ENCODE measurements at regions not wholly inside any gene's neighbourhood (a gene's known extent, or its start where the extent isn't known, plus 50 kb on each side); places are given as distances from the start of the nearest gene placed in this dataset.

GRCh38 chr1:18568489-18568888 lies 62.2 kb upstream of the PAX7 start:
- no peak overlapping the region for H2BK5ac ChIP-seq (ENCODE audit: low read depth, low read length, poor library complexity, severe bottlenecking)
- no peak overlapping the region for H3K27ac ChIP-seq (ENCODE audit: low read length, poor library complexity, severe bottlenecking)
- H2AK5ac ChIP-seq (ENCODE audit: low read length, severe bottlenecking) = no peak overlapping the region
- no peak overlapping the region for H3K9ac ChIP-seq (ENCODE audit: low read length)
- H2BK12ac ChIP-seq (ENCODE audit: low read length in 2 of 2) = no peak overlapping the region
- no peaks in the 10 kb centered on the region for H3K36me3 ChIP-seq (ENCODE audit: control insufficient read depth in 1 of 2, insufficient read depth in 2 of 2, low read depth in 1 of 2, low read length in 2 of 2)
- H3K4me3 ChIP-seq (ENCODE audit: insufficient read depth in 1 of 2, low read depth in 1 of 2, low read length in 2 of 2) = no peak overlapping the region
- no peak overlapping the region for H3K23ac ChIP-seq (ENCODE audit: low read length in 2 of 2)
- no peak overlapping the region for H3K4ac ChIP-seq (ENCODE audit: low read depth in 1 of 2, low read length in 2 of 2)
- H3K4me2 ChIP-seq (ENCODE audit: low read length, poor library complexity, severe bottlenecking) = no peak overlapping the region
- no peak overlapping the region for H3K14ac ChIP-seq (ENCODE audit: low read length in 2 of 2)
- H2BK15ac ChIP-seq (ENCODE audit: low read depth, poor library complexity, severe bottlenecking) = no peak overlapping the region
- H3K4me1 ChIP-seq (ENCODE audit: control insufficient read depth, insufficient read depth, low read depth, low read length) = no peaks in the 10 kb centered on the region
- peaks cover 30 to 66% of the 10 kb centered on the region in 2 experiments for H3K27me3 ChIP-seq (ENCODE audit: control insufficient read depth in 1 of 2, insufficient read depth in 1 of 2, low read length in 2 of 2)
- DNase-seq = no peak
- H4K91ac ChIP-seq (ENCODE audit: low read length) = no peak overlapping the region
- H3K9me3 ChIP-seq (ENCODE audit: control insufficient read depth, low read length) = peaks cover 9% of the 10 kb centered on the region
- WGBS = 93% methylated on average over 2 of the region's 2 CpGs
- no peak overlapping the region for H2AFZ ChIP-seq (ENCODE audit: low read depth, low read length)
- no peak overlapping the region for H2BK120ac ChIP-seq (ENCODE audit: low read depth, low read length)
- no peak overlapping the region for H4K8ac ChIP-seq (ENCODE audit: low read length)
- no peaks in the 10 kb centered on the region for H3K79me1 ChIP-seq (replicated peaks; ENCODE audit: low read length, poor library complexity, severe bottlenecking)
- H3K18ac ChIP-seq (ENCODE audit: low read depth in 1 of 2, low read length in 2 of 2) = no peak overlapping the region

DNA sequence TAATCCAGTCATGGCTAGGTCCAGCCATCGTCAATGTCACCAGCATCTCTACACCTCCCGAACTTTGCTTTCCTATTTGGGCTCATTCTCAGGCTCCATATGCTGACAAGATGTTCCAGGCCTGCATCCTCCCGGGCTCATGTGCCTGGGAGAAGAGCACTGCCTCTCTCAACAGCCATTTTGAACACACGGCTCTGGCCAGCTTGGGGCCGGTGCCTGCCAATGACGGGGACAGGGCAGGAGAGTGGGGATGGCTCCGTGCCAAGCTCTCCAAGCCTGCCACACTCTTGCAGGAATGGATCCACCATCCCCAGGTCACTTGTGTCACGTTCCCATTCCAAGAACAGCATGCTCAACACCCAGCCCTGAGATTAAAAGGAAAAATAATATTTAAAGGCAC lies 61.4 kb upstream of the PAX7 start:
- no peak overlapping the region for H4K91ac ChIP-seq (ENCODE audit: low read length)
- no peak overlapping the region for H2BK5ac ChIP-seq (ENCODE audit: low read depth, low read length, poor library complexity, severe bottlenecking)
- H3K36me3 ChIP-seq (ENCODE audit: control insufficient read depth in 1 of 2, insufficient read depth in 2 of 2, low read depth in 1 of 2, low read length in 2 of 2) = no peaks in the 10 kb centered on the region
- H2BK15ac ChIP-seq (ENCODE audit: low read depth, poor library complexity, severe bottlenecking) = no peak overlapping the region
- H3K9ac ChIP-seq (ENCODE audit: low read length) = no peak overlapping the region
- no peak overlapping the region for H2AFZ ChIP-seq (ENCODE audit: low read depth, low read length)
- no peak overlapping the region for H3K4me3 ChIP-seq (ENCODE audit: insufficient read depth in 1 of 2, low read depth in 1 of 2, low read length in 2 of 2)
- H4K8ac ChIP-seq (ENCODE audit: low read length) = no peak overlapping the region
- H3K4me2 ChIP-seq (ENCODE audit: low read length, poor library complexity, severe bottlenecking) = no peak overlapping the region
- no peaks in the 10 kb centered on the region for H3K4me1 ChIP-seq (ENCODE audit: control insufficient read depth, insufficient read depth, low read depth, low read length)
- no peak overlapping the region for H2AK5ac ChIP-seq (ENCODE audit: low read length, severe bottlenecking)
- H3K14ac ChIP-seq (ENCODE audit: low read length in 2 of 2) = no peak overlapping the region
- no peak overlapping the region for H3K23ac ChIP-seq (ENCODE audit: low read length in 2 of 2)
- H3K4ac ChIP-seq (ENCODE audit: low read depth in 1 of 2, low read length in 2 of 2) = no peak overlapping the region
- H3K79me1 ChIP-seq (replicated peaks; ENCODE audit: low read length, poor library complexity, severe bottlenecking) = no peaks in the 10 kb centered on the region
- peaks cover 30 to 63% of the 10 kb centered on the region in 2 experiments for H3K27me3 ChIP-seq (ENCODE audit: control insufficient read depth in 1 of 2, insufficient read depth in 1 of 2, low read length in 2 of 2)
- no peak overlapping the region for H3K27ac ChIP-seq (ENCODE audit: low read length, poor library complexity, severe bottlenecking)
- H2BK12ac ChIP-seq (ENCODE audit: low read length in 2 of 2) = no peak overlapping the region
- 68% methylated on average over 8 of the region's 8 CpGs for WGBS
- H2BK120ac ChIP-seq (ENCODE audit: low read depth, low read length) = no peak overlapping the region
- no peak for DNase-seq
- peaks cover 9% of the 10 kb centered on the region for H3K9me3 ChIP-seq (ENCODE audit: control insufficient read depth, low read length)
- no peak overlapping the region for H3K18ac ChIP-seq (ENCODE audit: low read depth in 1 of 2, low read length in 2 of 2)

DNA sequence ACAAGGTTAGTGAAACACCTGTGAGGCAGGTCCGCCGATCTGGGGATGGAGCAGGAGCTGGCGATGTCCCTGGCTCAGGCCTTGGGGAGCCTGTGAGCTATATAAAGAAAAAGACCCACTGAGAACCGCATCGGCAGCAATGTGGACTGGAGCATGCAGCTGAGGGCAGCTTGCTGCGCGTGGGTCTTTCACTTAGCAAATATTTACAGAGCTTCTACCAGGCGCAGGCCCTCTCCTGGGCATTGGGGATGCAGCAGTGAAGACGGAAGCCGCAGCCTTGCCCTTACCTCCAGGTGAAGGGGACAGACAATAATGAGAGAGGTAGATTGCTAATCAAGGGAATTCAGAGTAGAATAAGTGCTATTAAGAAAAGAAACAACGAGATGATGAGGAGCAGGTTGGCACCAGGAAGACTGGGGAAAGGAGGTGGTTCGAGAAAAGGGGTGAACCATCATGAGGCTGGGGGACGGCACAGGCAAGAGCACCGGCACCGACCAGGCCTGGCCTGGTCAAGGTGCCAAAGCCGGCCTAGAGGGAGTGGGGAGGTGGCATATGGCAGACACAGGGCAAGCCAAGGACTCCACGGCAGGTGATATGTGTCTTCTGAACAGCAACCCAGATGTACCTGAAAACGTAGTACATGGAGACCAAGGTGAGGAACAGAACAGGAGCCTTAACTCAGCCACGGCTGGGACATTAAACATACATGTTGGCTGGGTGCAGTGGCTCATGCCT lies 60.7 kb upstream of the PAX7 start:
- H2AFZ ChIP-seq (ENCODE audit: low read depth, low read length) = no peak overlapping the region
- H3K4me1 ChIP-seq (ENCODE audit: control insufficient read depth, insufficient read depth, low read depth, low read length) = no peaks in the 10 kb centered on the region
- H3K36me3 ChIP-seq (ENCODE audit: control insufficient read depth in 1 of 2, insufficient read depth in 2 of 2, low read depth in 1 of 2, low read length in 2 of 2) = no peaks in the 10 kb centered on the region
- DNase-seq = no peak
- no peak overlapping the region for H2BK120ac ChIP-seq (ENCODE audit: low read depth, low read length)
- H2BK5ac ChIP-seq (ENCODE audit: low read depth, low read length, poor library complexity, severe bottlenecking) = no peak overlapping the region
- no peak overlapping the region for H2AK5ac ChIP-seq (ENCODE audit: low read length, severe bottlenecking)
- no peak overlapping the region for H4K8ac ChIP-seq (ENCODE audit: low read length)
- no peak overlapping the region for H3K9ac ChIP-seq (ENCODE audit: low read length)
- WGBS = 71% methylated on average over 19 of the region's 19 CpGs
- H3K18ac ChIP-seq (ENCODE audit: low read depth in 1 of 2, low read length in 2 of 2) = no peak overlapping the region
- H3K4ac ChIP-seq (ENCODE audit: low read depth in 1 of 2, low read length in 2 of 2) = no peak overlapping the region
- no peak overlapping the region for H2BK15ac ChIP-seq (ENCODE audit: low read depth, poor library complexity, severe bottlenecking)
- H3K9me3 ChIP-seq (ENCODE audit: control insufficient read depth, low read length) = peaks cover 9% of the 10 kb centered on the region
- H2BK12ac ChIP-seq (ENCODE audit: low read length in 2 of 2) = no peak overlapping the region
- no peak overlapping the region for H4K91ac ChIP-seq (ENCODE audit: low read length)
- no peak overlapping the region for H3K23ac ChIP-seq (ENCODE audit: low read length in 2 of 2)
- H3K27ac ChIP-seq (ENCODE audit: low read length, poor library complexity, severe bottlenecking) = no peak overlapping the region
- no peak overlapping the region for H3K14ac ChIP-seq (ENCODE audit: low read length in 2 of 2)
- no peak overlapping the region for H3K4me2 ChIP-seq (ENCODE audit: low read length, poor library complexity, severe bottlenecking)
- no peaks in the 10 kb centered on the region for H3K79me1 ChIP-seq (replicated peaks; ENCODE audit: low read length, poor library complexity, severe bottlenecking)
- no peak overlapping the region for H3K4me3 ChIP-seq (ENCODE audit: insufficient read depth in 1 of 2, low read depth in 1 of 2, low read length in 2 of 2)
- H3K27me3 ChIP-seq (ENCODE audit: control insufficient read depth in 1 of 2, insufficient read depth in 1 of 2, low read length in 2 of 2) = peaks cover 24 to 57% of the 10 kb centered on the region in 2 experiments

DNA sequence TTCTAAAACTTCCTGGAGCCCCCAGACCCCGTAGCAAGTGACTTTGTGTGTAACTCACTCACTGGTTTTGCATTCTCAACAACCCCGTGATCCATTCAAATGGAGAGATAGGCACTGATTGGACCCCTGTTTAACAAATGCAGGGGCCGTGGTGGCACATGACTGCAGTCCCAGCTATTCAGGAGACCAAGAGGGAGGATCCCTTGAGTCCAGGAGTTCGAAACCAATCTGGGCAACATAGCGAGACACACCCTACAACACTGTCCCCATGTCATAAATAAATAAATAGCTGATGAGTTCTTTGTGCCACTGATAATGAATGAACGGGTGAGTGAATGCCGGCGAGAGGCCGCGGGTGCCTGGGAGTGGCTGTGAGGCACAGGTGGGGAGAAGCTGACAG lies 59.4 kb upstream of the PAX7 start:
- Histone ChIP-seq H3K18ac (ENCODE audit: low read depth in 1 of 2, low read length in 2 of 2) (no peak overlapping the region), H2BK12ac (ENCODE audit: low read length in 2 of 2) (no peak overlapping the region), H3K79me1 (replicated peaks; ENCODE audit: low read length, poor library complexity, severe bottlenecking) (no peaks in the 10 kb centered on the region), H2BK120ac (ENCODE audit: low read depth, low read length) (no peak overlapping the region), H2BK15ac (ENCODE audit: low read depth, poor library complexity, severe bottlenecking) (no peak overlapping the region), H3K4me2 (ENCODE audit: low read length, poor library complexity, severe bottlenecking) (no peak overlapping the region), H3K4me3 (ENCODE audit: insufficient read depth in 1 of 2, low read depth in 1 of 2, low read length in 2 of 2) (no peak overlapping the region), H3K14ac (ENCODE audit: low read length in 2 of 2) (no peak overlapping the region), H3K9me3 (ENCODE audit: control insufficient read depth, low read length) (peaks cover 9% of the 10 kb centered on the region), H4K8ac (ENCODE audit: low read length) (no peak overlapping the region), H3K23ac (ENCODE audit: low read length in 2 of 2) (no peak overlapping the region), H2BK5ac (ENCODE audit: low read depth, low read length, poor library complexity, severe bottlenecking) (no peak overlapping the region), H3K36me3 (ENCODE audit: control insufficient read depth in 1 of 2, insufficient read depth in 2 of 2, low read depth in 1 of 2, low read length in 2 of 2) (no peaks in the 10 kb centered on the region), H4K91ac (ENCODE audit: low read length) (no peak overlapping the region), H2AFZ (ENCODE audit: low read depth, low read length) (no peak overlapping the region), H3K27me3 (ENCODE audit: control insufficient read depth in 1 of 2, insufficient read depth in 1 of 2, low read length in 2 of 2) (peaks cover 21 to 53% of the 10 kb centered on the region in 2 experiments), H3K27ac (ENCODE audit: low read length, poor library complexity, severe bottlenecking) (no peak overlapping the region), H2AK5ac (ENCODE audit: low read length, severe bottlenecking) (no peak overlapping the region), H3K4ac (ENCODE audit: low read depth in 1 of 2, low read length in 2 of 2) (no peak overlapping the region), H3K4me1 (ENCODE audit: control insufficient read depth, insufficient read depth, low read depth, low read length) (peaks cover 2% of the 10 kb centered on the region), H3K9ac (ENCODE audit: low read length) (no peak overlapping the region)
- no peak for DNase-seq
- WGBS = 76% methylated on average over 8 of the region's 10 CpGs
